ENCODE measurements at regions not wholly inside any gene's neighbourhood (a gene's known extent, or its start where the extent isn't known, plus 50 kb on each side); places are given as distances from the start of the nearest gene placed in this dataset.
A peak's percentile ranks its signal among the peaks of the same experiment; 100 is the strongest.

- ATAC-seq (peak; percentile 97), DNase-seq (peak; percentile 91)
- Histone ChIP-seq H3K27ac (no peak overlapping the region), H3K27me3 (no peaks in the 10 kb centered on the region), H3K36me3 (no peaks in the 10 kb centered on the region), H3K9me3 (no peaks in the 10 kb centered on the region), H3K4me1 (peaks cover 4% of the 10 kb centered on the region), H3K4me3 (no peak overlapping the region)
- intact Hi-C loops (cut with DNase I) = no loop called here
- peak; percentile 64 for TF ChIP-seq CTCF (IDR thresholded peaks at IDR 0.05)
Measured at GRCh38 chr10:6920072-6921019, 340.3 kb upstream of the PRKCQ start.

GRCh38 chr10:6919077-6919476 lies 339.0 kb upstream of the PRKCQ start:
- intact Hi-C loops (cut with DNase I) = loop anchor here (10.0 kb wide), 1 partner anchor 496 kb away; the partner anchor contains the start of gene SFMBT2
- Histone ChIP-seq H3K27ac (no peak overlapping the region), H3K36me3 (no peaks in the 10 kb centered on the region), H3K4me3 (no peak overlapping the region), H3K9me3 (no peaks in the 10 kb centered on the region), H3K4me1 (peaks cover 4% of the 10 kb centered on the region), H3K27me3 (no peaks in the 10 kb centered on the region)
- no peak for TF ChIP-seq CTCF (IDR thresholded peaks at IDR 0.05)
- no peak for ATAC-seq
- no peak for DNase-seq

GRCh38 chr10:6918305-6918704 lies 338.2 kb upstream of the PRKCQ start:
- H3K9me3 ChIP-seq = no peaks in the 10 kb centered on the region
- no peak overlapping the region for H3K27ac ChIP-seq
- DNase-seq = peak; percentile 73
- H3K4me1 ChIP-seq = peaks cover 4% of the 10 kb centered on the region
- ATAC-seq = peak; percentile 75
- no peak overlapping the region for H3K4me3 ChIP-seq
- H3K27me3 ChIP-seq = no peaks in the 10 kb centered on the region
- no peaks in the 10 kb centered on the region for H3K36me3 ChIP-seq
- intact Hi-C loops (cut with DNase I) = loop anchor here (10.0 kb wide), 1 partner anchor 496 kb away; the partner anchor contains the start of gene SFMBT2
- TF ChIP-seq CTCF (IDR thresholded peaks at IDR 0.05) = peak; percentile 52

GRCh38 chr10:6917125-6917524 lies 337.0 kb upstream of the PRKCQ start:
- Histone ChIP-seq H3K36me3 (no peaks in the 10 kb centered on the region), H3K4me3 (no peak overlapping the region), H3K4me1 (peaks cover 9% of the 10 kb centered on the region), H3K27ac (peak overlapping the region; percentile 51), H3K9me3 (no peaks in the 10 kb centered on the region), H3K27me3 (no peaks in the 10 kb centered on the region)
- ATAC-seq = peak; percentile 40
- TF ChIP-seq CTCF (IDR thresholded peaks at IDR 0.05) = no peak
- no peak for DNase-seq
- intact Hi-C loops (cut with DNase I) = loop anchor here (10.0 kb wide), 1 partner anchor 498 kb away; the partner anchor contains the start of gene SFMBT2

GRCh38 chr10:6916601-6917000 lies 336.5 kb upstream of the PRKCQ start:
- Histone ChIP-seq H3K27me3 (no peaks in the 10 kb centered on the region), H3K4me1 (peaks cover 13% of the 10 kb centered on the region), H3K4me3 (no peak overlapping the region), H3K27ac (no peak overlapping the region), H3K36me3 (no peaks in the 10 kb centered on the region), H3K9me3 (no peaks in the 10 kb centered on the region)
- intact Hi-C loops (cut with DNase I) = loop anchor here (10.0 kb wide), 1 partner anchor 498 kb away; the partner anchor contains the start of gene SFMBT2
- no peak for DNase-seq
- ATAC-seq = peak; percentile 8
- TF ChIP-seq CTCF (IDR thresholded peaks at IDR 0.05) = no peak
